ENCODE measurements at regions not wholly inside any gene's neighbourhood (a gene's known extent, or its start where the extent isn't known, plus 50 kb on each side); places are given as distances from the start of the nearest gene placed in this dataset.

GRCh38 chr7:52715701-52716100 is 319.7 kb upstream of the POM121L12 start:
- Histone ChIP-seq H3K9me3 (ENCODE audit: control extremely low read depth in 1 of 5, control insufficient read depth in 4 of 5, insufficient read depth in 2 of 5, low read depth in 1 of 5, low read length in 4 of 5) (no peaks in the 10 kb centered on the region), H3K27me3 (replicated peaks in 2 of 5; ENCODE audit: control insufficient read depth in 4 of 5, insufficient read depth in 5 of 5, low read length in 4 of 5) (no peaks in the 10 kb centered on the region), H3K4me1 (ENCODE audit: control extremely low read depth in 1 of 4, control insufficient read depth in 4 of 4, insufficient read depth in 4 of 4, low read length in 3 of 4) (no peaks in the 10 kb centered on the region), H3K27ac (ENCODE audit: insufficient read depth in 1 of 2, low read depth in 1 of 2, low read length in 2 of 2, poor library complexity in 1 of 2, severe bottlenecking in 2 of 2) (no peak overlapping the region), H3K36me3 (ENCODE audit: control insufficient read depth in 4 of 4, insufficient read depth in 4 of 4, low read length in 3 of 4) (no peaks in the 10 kb centered on the region), H3K4me3 (ENCODE audit: control insufficient read depth in 1 of 7, extremely low read depth in 1 of 7, insufficient read depth in 4 of 7, low read depth in 2 of 7, low read length in 6 of 7) (no peak overlapping the region)
- ChIA-PET CTCF (no interaction called here), POLR2A (no interaction called here)
- whole genome bisulfite sequencing (ENCODE audit: insufficient coverage), result 93% methylated on average over 7 of the region's 7 CpGs
- no peak for DNase-seq

GRCh38 chr7:52712938-52713337 is 322.5 kb upstream of the POM121L12 start:
- ChIA-PET POLR2A (no interaction called here), CTCF (no interaction called here)
- no peaks in the 10 kb centered on the region for H3K4me1 ChIP-seq (ENCODE audit: control extremely low read depth in 1 of 4, control insufficient read depth in 4 of 4, insufficient read depth in 4 of 4, low read length in 3 of 4)
- H3K9me3 ChIP-seq (ENCODE audit: control extremely low read depth in 1 of 5, control insufficient read depth in 4 of 5, insufficient read depth in 2 of 5, low read depth in 1 of 5, low read length in 4 of 5), result peaks cover 0 to 5% (median 0%) of the 10 kb centered on the region in 5 experiments
- DNase-seq, result no peak
- 100% methylated on average over 1 of the region's 2 CpGs for WGBS (ENCODE audit: insufficient coverage)
- no peak overlapping the region for H3K27ac ChIP-seq (ENCODE audit: insufficient read depth in 1 of 2, low read depth in 1 of 2, low read length in 2 of 2, poor library complexity in 1 of 2, severe bottlenecking in 2 of 2)
- H3K36me3 ChIP-seq (ENCODE audit: control insufficient read depth in 4 of 4, insufficient read depth in 4 of 4, low read length in 3 of 4), result no peaks in the 10 kb centered on the region
- H3K27me3 ChIP-seq (replicated peaks in 2 of 5; ENCODE audit: control insufficient read depth in 4 of 5, insufficient read depth in 5 of 5, low read length in 4 of 5), result no peaks in the 10 kb centered on the region
- no peak overlapping the region for H3K4me3 ChIP-seq (ENCODE audit: control insufficient read depth in 1 of 7, extremely low read depth in 1 of 7, insufficient read depth in 4 of 7, low read depth in 2 of 7, low read length in 6 of 7)

GRCh38 chr7:52711951-52712350 is 323.5 kb upstream of the POM121L12 start:
- no peak for DNase-seq
- no peak overlapping the region for H3K27ac ChIP-seq (ENCODE audit: insufficient read depth in 1 of 2, low read depth in 1 of 2, low read length in 2 of 2, poor library complexity in 1 of 2, severe bottlenecking in 2 of 2)
- no peak overlapping the region for H3K4me3 ChIP-seq (ENCODE audit: control insufficient read depth in 1 of 7, extremely low read depth in 1 of 7, insufficient read depth in 4 of 7, low read depth in 2 of 7, low read length in 6 of 7)
- CTCF ChIA-PET, result no interaction called here
- H3K36me3 ChIP-seq (ENCODE audit: control insufficient read depth in 4 of 4, insufficient read depth in 4 of 4, low read length in 3 of 4), result no peaks in the 10 kb centered on the region
- no peaks in the 10 kb centered on the region for H3K4me1 ChIP-seq (ENCODE audit: control extremely low read depth in 1 of 4, control insufficient read depth in 4 of 4, insufficient read depth in 4 of 4, low read length in 3 of 4)
- WGBS (ENCODE audit: insufficient coverage), result 10% methylated on average over 1 of the region's 1 CpG
- POLR2A ChIA-PET, result interaction anchor here (0.6 kb wide), 1 partner anchor 427 kb away, joined by 3 read pairs; no protein-coding TSS in a partner anchor
- H3K27me3 ChIP-seq (replicated peaks in 2 of 5; ENCODE audit: control insufficient read depth in 4 of 5, insufficient read depth in 5 of 5, low read length in 4 of 5), result no peaks in the 10 kb centered on the region
- H3K9me3 ChIP-seq (ENCODE audit: control extremely low read depth in 1 of 5, control insufficient read depth in 4 of 5, insufficient read depth in 2 of 5, low read depth in 1 of 5, low read length in 4 of 5), result peaks cover 0 to 5% (median 0%) of the 10 kb centered on the region in 5 experiments

DNA sequence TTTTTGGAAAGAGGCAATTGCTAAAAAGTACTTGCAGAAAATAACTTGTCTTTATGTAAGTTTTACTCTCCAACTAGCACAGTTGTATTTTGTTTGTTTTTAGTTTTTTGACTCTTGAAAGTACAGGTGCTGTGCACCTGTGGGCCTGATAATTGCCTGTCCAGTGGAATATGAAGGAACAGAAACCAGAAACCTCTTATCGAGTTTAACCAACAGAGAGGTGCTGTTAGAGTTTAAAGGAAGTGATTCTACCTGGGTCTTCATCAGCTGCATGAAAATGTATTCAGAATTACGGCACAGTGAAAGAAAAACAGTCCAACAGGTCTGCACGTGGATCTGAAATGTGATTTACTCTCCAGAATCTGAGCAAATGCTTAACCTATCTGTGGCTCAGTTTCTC is 326.6 kb upstream of the POM121L12 start:
- Histone ChIP-seq H3K9me3 (ENCODE audit: control extremely low read depth in 1 of 5, control insufficient read depth in 4 of 5, insufficient read depth in 2 of 5, low read depth in 1 of 5, low read length in 4 of 5) (peaks cover 0 to 5% (median 0%) of the 10 kb centered on the region in 5 experiments), H3K27me3 (replicated peaks in 2 of 5; ENCODE audit: control insufficient read depth in 4 of 5, insufficient read depth in 5 of 5, low read length in 4 of 5) (no peaks in the 10 kb centered on the region), H3K36me3 (ENCODE audit: control insufficient read depth in 4 of 4, insufficient read depth in 4 of 4, low read length in 3 of 4) (no peaks in the 10 kb centered on the region), H3K4me3 (ENCODE audit: control insufficient read depth in 1 of 7, extremely low read depth in 1 of 7, insufficient read depth in 4 of 7, low read depth in 2 of 7, low read length in 6 of 7) (no peak overlapping the region), H3K27ac (ENCODE audit: insufficient read depth in 1 of 2, low read depth in 1 of 2, low read length in 2 of 2, poor library complexity in 1 of 2, severe bottlenecking in 2 of 2) (no peak overlapping the region), H3K4me1 (ENCODE audit: control extremely low read depth in 1 of 4, control insufficient read depth in 4 of 4, insufficient read depth in 4 of 4, low read length in 3 of 4) (no peaks in the 10 kb centered on the region)
- ChIA-PET POLR2A (no interaction called here), CTCF (no interaction called here)
- no peak for DNase-seq
- 97% methylated on average over 3 of the region's 3 CpGs for WGBS (ENCODE audit: insufficient coverage)

GRCh38 chr7:52705768-52706167 is 329.7 kb upstream of the POM121L12 start:
- DNase-seq, result no peak

GRCh38 chr7:52700349-52700748 is 335.1 kb upstream of the POM121L12 start:
- H3K36me3 ChIP-seq (ENCODE audit: control insufficient read depth in 4 of 4, insufficient read depth in 4 of 4, low read length in 3 of 4), result no peaks in the 10 kb centered on the region
- POLR2A ChIA-PET, result no interaction called here
- no peaks in the 10 kb centered on the region for H3K4me1 ChIP-seq (ENCODE audit: control extremely low read depth in 1 of 4, control insufficient read depth in 4 of 4, insufficient read depth in 4 of 4, low read length in 3 of 4)

More at GRCh38 chr7:52705768-52706167, 329.7 kb upstream of the POM121L12 start:
- H3K27ac ChIP-seq (ENCODE audit: insufficient read depth in 1 of 2, low read depth in 1 of 2, low read length in 2 of 2, poor library complexity in 1 of 2, severe bottlenecking in 2 of 2), result no peak overlapping the region
- WGBS (ENCODE audit: insufficient coverage), result no CpG with 5 or more reads among the region's 2 CpGs
- POLR2A ChIA-PET, result no interaction called here
- H3K9me3 ChIP-seq (ENCODE audit: control extremely low read depth in 1 of 5, control insufficient read depth in 4 of 5, insufficient read depth in 2 of 5, low read depth in 1 of 5, low read length in 4 of 5), result peaks cover 0 to 5% (median 0%) of the 10 kb centered on the region in 5 experiments
- CTCF ChIA-PET, result no interaction called here
- H3K4me1 ChIP-seq (ENCODE audit: control extremely low read depth in 1 of 4, control insufficient read depth in 4 of 4, insufficient read depth in 4 of 4, low read length in 3 of 4), result no peaks in the 10 kb centered on the region
- H3K36me3 ChIP-seq (ENCODE audit: control insufficient read depth in 4 of 4, insufficient read depth in 4 of 4, low read length in 3 of 4), result no peaks in the 10 kb centered on the region
- H3K27me3 ChIP-seq (replicated peaks in 2 of 5; ENCODE audit: control insufficient read depth in 4 of 5, insufficient read depth in 5 of 5, low read length in 4 of 5), result no peaks in the 10 kb centered on the region
- no peak overlapping the region for H3K4me3 ChIP-seq (ENCODE audit: control insufficient read depth in 1 of 7, extremely low read depth in 1 of 7, insufficient read depth in 4 of 7, low read depth in 2 of 7, low read length in 6 of 7)

GRCh38 chr7:52695973-52696595 is 339.3 kb upstream of the POM121L12 start:
- ChIA-PET POLR2A (no interaction called here), CTCF (no interaction called here)

More at GRCh38 chr7:52700349-52700748, 335.1 kb upstream of the POM121L12 start:
- 100% methylated on average over 1 of the region's 2 CpGs for WGBS (ENCODE audit: insufficient coverage)
- no peaks in the 10 kb centered on the region for H3K9me3 ChIP-seq (ENCODE audit: control extremely low read depth in 1 of 5, control insufficient read depth in 4 of 5, insufficient read depth in 2 of 5, low read depth in 1 of 5, low read length in 4 of 5)
- no peaks in the 10 kb centered on the region for H3K27me3 ChIP-seq (replicated peaks in 2 of 5; ENCODE audit: control insufficient read depth in 4 of 5, insufficient read depth in 5 of 5, low read length in 4 of 5)
- H3K27ac ChIP-seq (ENCODE audit: insufficient read depth in 1 of 2, low read depth in 1 of 2, low read length in 2 of 2, poor library complexity in 1 of 2, severe bottlenecking in 2 of 2), result no peak overlapping the region
- CTCF ChIA-PET, result no interaction called here
- H3K4me3 ChIP-seq (ENCODE audit: control insufficient read depth in 1 of 7, extremely low read depth in 1 of 7, insufficient read depth in 4 of 7, low read depth in 2 of 7, low read length in 6 of 7), result no peak overlapping the region
- DNase-seq, result no peak

More at GRCh38 chr7:52695973-52696595, 339.3 kb upstream of the POM121L12 start:
- DNase-seq, result no peak
- no peaks in the 10 kb centered on the region for H3K27me3 ChIP-seq (replicated peaks in 2 of 5; ENCODE audit: control insufficient read depth in 4 of 5, insufficient read depth in 5 of 5, low read length in 4 of 5)
- no peaks in the 10 kb centered on the region for H3K4me1 ChIP-seq (ENCODE audit: control extremely low read depth in 1 of 4, control insufficient read depth in 4 of 4, insufficient read depth in 4 of 4, low read length in 3 of 4)
- 0% methylated on average over 1 of the region's 5 CpGs for WGBS (ENCODE audit: insufficient coverage)
- H3K4me3 ChIP-seq (ENCODE audit: control insufficient read depth in 1 of 7, extremely low read depth in 1 of 7, insufficient read depth in 4 of 7, low read depth in 2 of 7, low read length in 6 of 7), result no peak overlapping the region
- no peaks in the 10 kb centered on the region for H3K9me3 ChIP-seq (ENCODE audit: control extremely low read depth in 1 of 5, control insufficient read depth in 4 of 5, insufficient read depth in 2 of 5, low read depth in 1 of 5, low read length in 4 of 5)
- no peaks in the 10 kb centered on the region for H3K36me3 ChIP-seq (ENCODE audit: control insufficient read depth in 4 of 4, insufficient read depth in 4 of 4, low read length in 3 of 4)
- H3K27ac ChIP-seq (ENCODE audit: insufficient read depth in 1 of 2, low read depth in 1 of 2, low read length in 2 of 2, poor library complexity in 1 of 2, severe bottlenecking in 2 of 2), result no peak overlapping the region
